ENCODE measurements at regions not wholly inside any gene's neighbourhood (a gene's known extent, or its start where the extent isn't known, plus 50 kb on each side); places are given as distances from the start of the nearest gene placed in this dataset.

DNA sequence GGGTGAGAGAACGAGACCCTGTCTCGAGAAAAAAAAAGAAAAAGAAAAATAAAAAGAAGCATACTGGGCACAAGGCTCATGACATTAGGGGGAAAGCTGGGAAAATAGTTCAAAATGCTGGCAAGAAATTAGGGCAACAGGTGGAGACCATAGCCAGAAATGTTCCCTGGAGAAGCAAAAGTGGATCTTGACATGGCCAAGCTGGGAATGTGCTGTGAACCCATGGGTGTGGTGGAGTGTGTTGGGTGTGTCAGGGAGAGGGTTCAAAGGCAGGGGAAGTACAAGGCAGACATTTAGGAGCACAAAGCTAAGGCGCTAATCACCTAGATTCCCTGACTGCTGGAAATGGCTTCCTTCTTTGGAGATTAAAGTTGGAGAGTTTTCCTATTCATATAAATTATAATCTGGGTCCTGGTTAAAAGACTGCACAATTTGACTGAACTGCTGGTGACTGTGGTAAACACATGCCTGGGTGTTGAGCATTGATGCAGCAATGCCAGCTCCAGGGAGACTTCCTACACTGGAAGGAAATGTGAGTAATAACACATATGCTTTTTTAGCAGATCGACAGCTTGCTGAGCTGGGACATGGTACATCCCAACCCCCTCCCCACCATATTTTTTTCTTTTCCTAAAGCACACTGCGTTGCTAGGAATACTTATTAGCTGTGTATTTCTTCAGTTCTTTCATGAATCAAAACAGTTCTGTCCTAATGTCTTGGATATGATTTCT is 70.1 kb upstream of the ARHGAP21 start:
- no peak for TF ChIP-seq SP1 (IDR thresholded peaks at IDR 0.05)
- no peak for TF ChIP-seq TARDBP (IDR thresholded peaks at IDR 0.05)
- no peak for TF ChIP-seq FOXK2 (IDR thresholded peaks at IDR 0.05)
- no peak for TF ChIP-seq FOXM1 (IDR thresholded peaks at IDR 0.05; ENCODE audit: borderline replicate concordance)
- TF ChIP-seq BHLHE40 (IDR thresholded peaks at IDR 0.05; ENCODE audit: borderline replicate concordance): no peak
- no peak for TF ChIP-seq NFRKB (IDR thresholded peaks at IDR 0.05)
- TF ChIP-seq CTBP1 (IDR thresholded peaks at IDR 0.05; ENCODE audit: borderline replicate concordance): no peak
- TF ChIP-seq SUZ12 (IDR thresholded peaks at IDR 0.05): no peak
